Activated CD8-positive, alpha-beta T cell treated with anti-CD3 and anti-CD28 coated beads for 36 hours (primary cell): ENCODE measurements at regions not wholly inside any gene's neighbourhood (a gene's known extent, or its start where the extent isn't known, plus 50 kb on each side); places are given as distances from the start of the nearest gene placed in this dataset.

Source experiments
- ATAC-seq: fragments of 200-7000 bp; cut with Tn5 transposase; one replicate; pipeline ENCODE4 v1.10.0; 2021; ENCODE audit warnings: mild to moderate bottlenecking, moderate library complexity
- CTCF ChIA-PET: fragments of 350-600 bp; sonication (Branson Sonifier 250); formaldehyde crosslinking; loops from one replicate; lab custom pipeline; 2021; ENCODE audit warnings: antibody characterized with exemption; lab: Charles Lee
- POLR2A ChIA-PET: fragments of 350-600 bp; sonication (Branson Sonifier 250); formaldehyde crosslinking; loops from one replicate; lab custom pipeline; 2021; ENCODE audit warnings: antibody characterized with exemption; lab: Charles Lee
- DNase-seq: peaks from one replicate; pipeline ENCODE4 v3.0.0-alpha.2; 2020
- H3K27ac Mint-ChIP-seq: one replicate; pipeline ENCODE4 v1.8.0; 2021; ENCODE audit warnings: mild to moderate bottlenecking, mixed read lengths
- H3K27me3 Mint-ChIP-seq: one replicate; pipeline ENCODE4 v1.8.0; 2021; ENCODE audit warnings: mixed read lengths
- H3K36me3 Mint-ChIP-seq: one replicate; pipeline ENCODE4 v1.8.0; 2021; ENCODE audit warnings: low read depth, mixed read lengths
- H3K4me1 Mint-ChIP-seq: one replicate; pipeline ENCODE4 v1.8.0; 2021; ENCODE audit warnings: low read depth, mixed read lengths
- H3K4me3 Mint-ChIP-seq: one replicate; pipeline ENCODE4 v1.8.0; 2021; ENCODE audit warnings: mild to moderate bottlenecking, moderate library complexity, mixed read lengths
- H3K9me3 Mint-ChIP-seq: one replicate; pipeline ENCODE4 v1.8.0; 2021; ENCODE audit warnings: mixed read lengths
- CTCF ChIP-seq: fragments of 200-600 bp; IDR thresholded peaks from one replicate; pipeline ENCODE4 v1.8.0; 2022; ENCODE audit warnings: antibody characterized with exemption, mild to moderate bottlenecking
- intact Hi-C: fragments of 100-400 bp; cut with micrococcal nuclease; formaldehyde crosslinking; loops from one replicate; pipeline ENCODE4 v1.10.0; 2022

- ATAC-seq (no peak), DNase-seq (no peak)
- Mint-ChIP-seq H3K9me3 (peaks cover 1% of the 10 kb centered on the region), H3K4me3 (no peak overlapping the region), H3K36me3 (no peaks in the 10 kb centered on the region), H3K4me1 (peaks cover 22% of the 10 kb centered on the region), H3K27me3 (no peaks in the 10 kb centered on the region), H3K27ac (no peak overlapping the region)
- TF ChIP-seq CTCF, result no peak
- ChIA-PET CTCF (no interaction called here), POLR2A (no interaction called here)
- intact Hi-C loops, result no loop called here
Measured at GRCh38 chr2:234318361-234318760, 178.5 kb downstream of the ARL4C start.

- intact Hi-C loops, result no loop called here
- DNase-seq (no peak), ATAC-seq (no peak)
- H3K36me3 Mint-ChIP-seq, result peaks cover 9% of the 10 kb centered on the region
- CTCF ChIA-PET, result no interaction called here
- H3K27ac Mint-ChIP-seq, result peak overlapping the region; percentile 45
- no peak overlapping the region for H3K4me3 Mint-ChIP-seq
- H3K4me1 Mint-ChIP-seq, result peaks cover 32% of the 10 kb centered on the region
- H3K9me3 Mint-ChIP-seq, result peaks cover 4% of the 10 kb centered on the region
- H3K27me3 Mint-ChIP-seq, result no peaks in the 10 kb centered on the region
- POLR2A ChIA-PET, result no interaction called here
- no peak for TF ChIP-seq CTCF
Measured at GRCh38 chr2:234313558-234313957, 183.3 kb downstream of the ARL4C start.

GRCh38 chr2:234310166-234310565, 186.7 kb downstream of the ARL4C start:
- no peak for ATAC-seq
- no peaks in the 10 kb centered on the region for H3K27me3 Mint-ChIP-seq
- no peak overlapping the region for H3K4me3 Mint-ChIP-seq
- H3K27ac Mint-ChIP-seq, result peak overlapping the region; percentile 96
- POLR2A ChIA-PET, result interaction anchor here (1.4 to 1.8 kb wide), 2 partner anchors 14 to 183 kb away, joined by 3 to 4 read pairs; no protein-coding TSS in a partner anchor
- intact Hi-C loops, result no loop called here
- peaks cover 7% of the 10 kb centered on the region for H3K9me3 Mint-ChIP-seq
- H3K36me3 Mint-ChIP-seq, result peaks cover 13% of the 10 kb centered on the region
- H3K4me1 Mint-ChIP-seq, result peaks cover 51% of the 10 kb centered on the region
- CTCF ChIA-PET, result interaction anchor here (0.6 to 1.2 kb wide), 2 partner anchors 43 to 173 kb away, joined by 3 read pairs; no protein-coding TSS in a partner anchor
- no peak for DNase-seq
- no peak for TF ChIP-seq CTCF

GRCh38 chr2:234309431-234309830, 187.4 kb downstream of the ARL4C start:
- Mint-ChIP-seq H3K4me3 (peak overlapping the region; percentile 19), H3K36me3 (peaks cover 13% of the 10 kb centered on the region), H3K9me3 (peaks cover 7% of the 10 kb centered on the region), H3K4me1 (peaks cover 52% of the 10 kb centered on the region), H3K27ac (peak overlapping the region; percentile 96), H3K27me3 (no peaks in the 10 kb centered on the region)
- DNase-seq, result no peak
- TF ChIP-seq CTCF, result no peak
- no peak for ATAC-seq
- intact Hi-C loops, result loop anchor here (2.0 kb wide), 1 partner anchor 17 kb away; no protein-coding TSS in a partner anchor
- ChIA-PET CTCF (interaction anchor here (1.2 to 1.5 kb wide), 4 partner anchors 12 to 191 kb away, joined by 3 to 5 read pairs (median 3); no protein-coding TSS in a partner anchor), POLR2A (interaction anchor here (0.6 to 2.1 kb wide), 8 partner anchors 12 to 184 kb away, joined by 3 to 14 read pairs (median 4); no protein-coding TSS in a partner anchor)

- DNase-seq, result peak; percentile 89
- TF ChIP-seq CTCF, result no peak
- Mint-ChIP-seq H3K4me3 (peak overlapping the region; percentile 40), H3K27ac (peak overlapping the region; percentile 96), H3K36me3 (peaks cover 13% of the 10 kb centered on the region), H3K27me3 (no peaks in the 10 kb centered on the region), H3K9me3 (peaks cover 7% of the 10 kb centered on the region), H3K4me1 (peaks cover 53% of the 10 kb centered on the region)
- ATAC-seq, result peak; percentile 88
- POLR2A ChIA-PET, result interaction anchor here (0.6 to 2.1 kb wide), 9 partner anchors 11 to 187 kb away, joined by 3 to 14 read pairs (median 4); no protein-coding TSS in a partner anchor
- CTCF ChIA-PET, result interaction anchor here (1.2 to 1.5 kb wide), 4 partner anchors 11 to 192 kb away, joined by 3 to 5 read pairs (median 3); no protein-coding TSS in a partner anchor
- intact Hi-C loops, result loop anchor here (2.0 kb wide), 1 partner anchor 16 kb away; no protein-coding TSS in a partner anchor
Measured at GRCh38 chr2:234308813-234309195, 188.1 kb downstream of the ARL4C start.
